CD4-positive, alpha-beta T cell (primary cell): ENCODE measurements at regions not wholly inside any gene's neighbourhood (a gene's known extent, or its start where the extent isn't known, plus 50 kb on each side); places are given as distances from the start of the nearest gene placed in this dataset.

Experiments used
- ATAC-seq: fragments of 200-7000 bp; cut with Tn5 transposase; one replicate; pipeline ENCODE4 v1.10.0; 2022; ENCODE audit warnings: mild to moderate bottlenecking; ENCODE audit not compliant: poor library complexity
- CTCF ChIA-PET: fragments of 350-600 bp; sonication (Branson Sonifier 250); formaldehyde crosslinking; loops from one replicate; lab custom pipeline; 2021; ENCODE audit warnings: antibody characterized with exemption, inconsistent platforms; lab: Charles Lee
- POLR2A ChIA-PET: fragments of 350-600 bp; sonication (Branson Sonifier 250); formaldehyde crosslinking; loops from one replicate; lab custom pipeline; 2021; ENCODE audit warnings: antibody characterized with exemption, inconsistent platforms; lab: Charles Lee
- DNase-seq, 14 experiments: peaks; one replicate each; pipeline ENCODE4 v3.0.0-alpha.2; 2013 to 2020; ENCODE audit warnings: mixed read lengths in 2 of 14
- H3K27ac ChIP-seq, 2 donors: one replicate each; pipeline versions ENCODE4 v1.5.1 to v1.7.0; 2013; ENCODE audit warnings: low read length in 2 of 2, low read depth in 1 of 2, mild to moderate bottlenecking in 1 of 2
- H3K27me3 ChIP-seq, 2 experiments: 1 replicate in 1 of 2; 2 replicates in 1 of 2; pipeline versions ENCODE4 v1.6.1 to v1.7.0; 2013; ENCODE audit warnings: low read length in 2 of 2, control low read depth in 1 of 2, mild to moderate bottlenecking in 1 of 2, moderate library complexity in 1 of 2; ENCODE audit not compliant: insufficient read depth in 2 of 2, control insufficient read depth in 1 of 2
- H3K36me3 ChIP-seq: one replicate; pipeline ENCODE4 v1.6.1; 2013; ENCODE audit warnings: low read length, control low read depth; ENCODE audit not compliant: insufficient read depth
- H3K4me1 ChIP-seq: one replicate; pipeline ENCODE4 v1.6.1; 2013; ENCODE audit warnings: low read length, control low read depth; ENCODE audit not compliant: insufficient read depth
- H3K4me3 ChIP-seq: one replicate; pipeline ENCODE4 v1.5.1; 2013; ENCODE audit warnings: mild to moderate bottlenecking, low read length, moderate library complexity
- H3K9me3 ChIP-seq, 2 experiments: 1 replicate in 1 of 2; 2 replicates in 1 of 2; pipeline versions ENCODE4 v1.6.1 to v1.7.0; 2013; ENCODE audit warnings: low read length in 2 of 2, mild to moderate bottlenecking in 2 of 2, control low read depth in 1 of 2, moderate library complexity in 1 of 2; ENCODE audit not compliant: control insufficient read depth in 1 of 2, insufficient read depth in 1 of 2
- H3K27ac Mint-ChIP-seq: one replicate; pipeline ENCODE4 v1.8.0; 2020; ENCODE audit warnings: mixed read lengths
- H3K27me3 Mint-ChIP-seq: one replicate; pipeline ENCODE4 v1.8.0; 2021; ENCODE audit warnings: mixed read lengths
- H3K36me3 Mint-ChIP-seq: one replicate; pipeline ENCODE4 v1.8.0; 2021; ENCODE audit warnings: low read depth, mixed read lengths
- H3K4me1 Mint-ChIP-seq: one replicate; pipeline ENCODE4 v1.8.0; 2021; ENCODE audit warnings: low read depth, mixed read lengths
- H3K4me3 Mint-ChIP-seq: one replicate; pipeline ENCODE4 v1.8.0; 2020; ENCODE audit warnings: mild to moderate bottlenecking, mixed read lengths
- H3K9me3 Mint-ChIP-seq: one replicate; pipeline ENCODE4 v1.8.0; 2020; ENCODE audit warnings: mixed read lengths
- intact Hi-C, 2 experiments: fragments of 100-400 bp; cut with DNase I in 1 of 2; cut with micrococcal nuclease in 1 of 2; formaldehyde crosslinking; loops; one replicate each; pipeline versions ENCODE4 v1.15.1 to v1.9.0; 2023 to 2025; cut with DNase I, micrococcal nuclease
- TF ChIP-seq, protein P1 (sequence below): fragments of 200-600 bp; IDR thresholded peaks from one replicate; pipeline ENCODE4 v1.8.0; 2022; ENCODE audit warnings: antibody characterized with exemption, mild to moderate bottlenecking

DNA sequence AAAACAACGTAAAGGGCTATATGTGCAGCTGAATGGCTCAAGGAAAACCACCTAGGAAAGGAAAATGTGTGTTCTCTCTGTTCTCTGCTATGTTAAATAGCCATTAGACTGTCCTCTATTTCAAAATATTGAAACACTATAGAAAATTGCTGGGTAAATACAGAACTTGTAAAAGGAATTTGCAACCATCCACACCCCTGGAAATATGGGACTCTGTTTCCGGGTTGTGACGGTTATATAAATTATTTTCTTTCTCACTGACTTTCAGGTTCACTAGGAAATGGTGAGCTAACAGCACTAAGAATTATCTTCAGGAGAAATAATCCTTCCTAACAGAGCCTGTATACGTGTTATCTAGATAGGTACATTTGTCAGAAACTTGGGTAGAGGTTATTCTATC, 161.0 kb upstream of the DKK2 start:
- ChIA-PET POLR2A (no interaction called here), CTCF (no interaction called here)
- no peaks in the 10 kb centered on the region for H3K27me3 Mint-ChIP-seq
- Histone ChIP-seq H3K4me3 (no peak overlapping the region), H3K27me3 (no peaks in the 10 kb centered on the region), H3K36me3 (no peaks in the 10 kb centered on the region), H3K27ac (no peak overlapping the region), H3K9me3 (no peaks in the 10 kb centered on the region), H3K4me1 (no peaks in the 10 kb centered on the region)
- no peak overlapping the region for H3K27ac Mint-ChIP-seq
- TF ChIP-seq, protein P1, sequence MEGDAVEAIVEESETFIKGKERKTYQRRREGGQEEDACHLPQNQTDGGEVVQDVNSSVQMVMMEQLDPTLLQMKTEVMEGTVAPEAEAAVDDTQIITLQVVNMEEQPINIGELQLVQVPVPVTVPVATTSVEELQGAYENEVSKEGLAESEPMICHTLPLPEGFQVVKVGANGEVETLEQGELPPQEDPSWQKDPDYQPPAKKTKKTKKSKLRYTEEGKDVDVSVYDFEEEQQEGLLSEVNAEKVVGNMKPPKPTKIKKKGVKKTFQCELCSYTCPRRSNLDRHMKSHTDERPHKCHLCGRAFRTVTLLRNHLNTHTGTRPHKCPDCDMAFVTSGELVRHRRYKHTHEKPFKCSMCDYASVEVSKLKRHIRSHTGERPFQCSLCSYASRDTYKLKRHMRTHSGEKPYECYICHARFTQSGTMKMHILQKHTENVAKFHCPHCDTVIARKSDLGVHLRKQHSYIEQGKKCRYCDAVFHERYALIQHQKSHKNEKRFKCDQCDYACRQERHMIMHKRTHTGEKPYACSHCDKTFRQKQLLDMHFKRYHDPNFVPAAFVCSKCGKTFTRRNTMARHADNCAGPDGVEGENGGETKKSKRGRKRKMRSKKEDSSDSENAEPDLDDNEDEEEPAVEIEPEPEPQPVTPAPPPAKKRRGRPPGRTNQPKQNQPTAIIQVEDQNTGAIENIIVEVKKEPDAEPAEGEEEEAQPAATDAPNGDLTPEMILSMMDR = no peak
- intact Hi-C loops = no loop called here
- no peak for ATAC-seq
- no peak for DNase-seq
- no peak overlapping the region for H3K4me3 Mint-ChIP-seq
- H3K4me1 Mint-ChIP-seq = no peaks in the 10 kb centered on the region
- H3K9me3 Mint-ChIP-seq = no peaks in the 10 kb centered on the region
- no peaks in the 10 kb centered on the region for H3K36me3 Mint-ChIP-seq

DNA sequence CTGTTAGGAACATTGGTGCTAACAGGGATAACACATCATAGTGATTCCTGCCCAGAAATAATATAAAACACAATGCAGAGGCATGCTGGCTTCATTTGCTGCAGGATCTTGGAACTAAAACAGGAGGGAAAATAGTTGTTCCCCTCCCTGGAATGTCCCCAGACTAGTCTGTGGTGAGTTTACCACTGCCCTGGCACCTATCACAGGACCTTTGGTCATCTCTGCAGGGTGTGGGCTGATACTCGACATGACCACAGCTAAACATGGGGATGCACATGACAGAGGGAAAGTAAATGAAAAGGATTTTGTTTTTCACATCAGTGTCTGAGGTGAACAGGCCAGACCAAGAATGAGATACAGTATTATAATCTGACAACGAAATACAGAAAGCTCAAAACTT, 160.2 kb upstream of the DKK2 start:
- ChIA-PET POLR2A (no interaction called here), CTCF (no interaction called here)
- no peak overlapping the region for H3K27ac ChIP-seq
- intact Hi-C loops = no loop called here
- TF ChIP-seq, protein P1 = no peak
- H3K4me1 ChIP-seq = no peaks in the 10 kb centered on the region
- H3K27ac Mint-ChIP-seq = no peak overlapping the region
- no peak overlapping the region for H3K4me3 Mint-ChIP-seq
- H3K9me3 ChIP-seq = no peaks in the 10 kb centered on the region
- no peak overlapping the region for H3K4me3 ChIP-seq
- DNase-seq (no peak), ATAC-seq (no peak)
- H3K36me3 ChIP-seq = no peaks in the 10 kb centered on the region
- no peaks in the 10 kb centered on the region for H3K27me3 Mint-ChIP-seq
- no peaks in the 10 kb centered on the region for H3K9me3 Mint-ChIP-seq
- no peaks in the 10 kb centered on the region for H3K27me3 ChIP-seq
- no peaks in the 10 kb centered on the region for H3K4me1 Mint-ChIP-seq
- no peaks in the 10 kb centered on the region for H3K36me3 Mint-ChIP-seq

DNA sequence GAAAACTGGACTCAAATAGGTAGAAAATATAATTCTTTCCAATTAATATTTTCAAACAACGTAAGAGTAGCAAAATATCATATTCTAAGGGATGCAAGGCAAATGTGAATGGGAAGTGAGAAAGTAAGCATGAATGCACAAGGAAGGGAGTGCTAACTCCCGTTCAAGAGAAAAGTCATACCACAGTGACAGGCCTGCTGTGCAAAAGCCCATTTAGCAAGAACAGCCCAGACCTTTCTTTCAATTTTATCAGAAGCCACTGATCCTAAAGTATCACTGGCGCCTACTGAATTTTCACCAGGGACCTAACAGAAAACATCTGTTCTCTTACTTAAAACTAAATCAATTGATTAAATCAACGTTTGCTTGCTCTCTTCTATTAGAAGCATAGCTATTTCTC, 157.9 kb upstream of the DKK2 start:
- H3K4me1 Mint-ChIP-seq = no peaks in the 10 kb centered on the region
- Histone ChIP-seq H3K27me3 (no peaks in the 10 kb centered on the region), H3K4me1 (no peaks in the 10 kb centered on the region), H3K27ac (no peak overlapping the region), H3K36me3 (no peaks in the 10 kb centered on the region), H3K9me3 (no peaks in the 10 kb centered on the region), H3K4me3 (no peak overlapping the region)
- H3K4me3 Mint-ChIP-seq = no peak overlapping the region
- ATAC-seq (no peak), DNase-seq (no peak)
- H3K9me3 Mint-ChIP-seq = no peaks in the 10 kb centered on the region
- ChIA-PET POLR2A (no interaction called here), CTCF (no interaction called here)
- H3K36me3 Mint-ChIP-seq = no peaks in the 10 kb centered on the region
- H3K27me3 Mint-ChIP-seq = no peaks in the 10 kb centered on the region
- TF ChIP-seq, protein P1 = no peak
- intact Hi-C loops = no loop called here
- no peak overlapping the region for H3K27ac Mint-ChIP-seq
